Prostate gland (tissue), 2 donors: ENCODE measurements at regions not wholly inside any gene's neighbourhood (a gene's known extent, or its start where the extent isn't known, plus 50 kb on each side); places are given as distances from the start of the nearest gene placed in this dataset.

Experiments used
- DNase-seq: peaks from one replicate; pipeline ENCODE4 v3.0.0-alpha.2; 2019; ENCODE audit warnings: low spot score
- H3K27ac ChIP-seq, 2 donors: fragments of 200-600 bp; sonication (generic); 2 replicates each; pipeline ENCODE4 v1.5.1; 2017 to 2019
- H3K27me3 ChIP-seq: fragments of 200-600 bp; sonication (generic); replicated peaks from 2 replicates; pipeline ENCODE4 v1.5.1; 2019; ENCODE audit not compliant: insufficient read depth
- H3K36me3 ChIP-seq, 2 donors: fragments of 200-600 bp; sonication (generic); 1 replicate in 1 of 2; 2 replicates in 1 of 2; pipeline versions ENCODE4 v1.5.1 to v1.8.1; 2017 to 2019
- H3K4me1 ChIP-seq: fragments of 200-600 bp; sonication (generic); replicated peaks from 2 replicates; pipeline ENCODE4 v1.5.1; 2019
- H3K4me3 ChIP-seq, 2 donors: fragments of 200-600 bp; sonication (generic); 2 replicates each; pipeline ENCODE4 v1.5.1; 2017 to 2019
- H3K9me3 ChIP-seq: fragments of 200-600 bp; sonication (generic); 2 replicates; pipeline ENCODE4 v1.5.1; 2017
- CTCF ChIP-seq, 4 experiments: fragments of 200-600 bp in 2 of 4; fragments of 450-650 bp in 2 of 4; sonication (generic) in 2 of 4; IDR thresholded peaks; 1 replicate in 3 of 4; 2 replicates in 1 of 4; pipeline ENCODE4 v1.5.1; 2016 to 2019; ENCODE audit warnings: antibody characterized with exemption in 4 of 4, mild to moderate bottlenecking in 2 of 4, moderate library complexity in 2 of 4
- POLR2A ChIP-seq: fragments of 450-650 bp; IDR thresholded peaks from one replicate; pipeline ENCODE4 v1.6.1; 2016; ENCODE audit warnings: antibody characterized with exemption, mild to moderate bottlenecking
- POLR2AphosphoS5 ChIP-seq: sonication (generic); formaldehyde crosslinking; IDR thresholded peaks from one replicate; pipeline ENCODE4 v1.6.1; 2017; ENCODE audit warnings: antibody characterized with exemption
- WGBS: methylation state at CpG from one replicate; pipeline ENCODE4 v1.1.5; 2018; 5-methylcytosine and 5-hydroxymethylcytosine counted together
- intact Hi-C: fragments of 100-400 bp; cut with DNase I; formaldehyde crosslinking; loops from one replicate; pipeline ENCODE4 v1.14.2; 2022

- Histone ChIP-seq H3K4me1 (no peaks in the 10 kb centered on the region), H3K36me3 (no peaks in the 10 kb centered on the region), H3K27ac (no peak overlapping the region), H3K27me3 (no peaks in the 10 kb centered on the region), H3K4me3 (no peak overlapping the region), H3K9me3 (no peaks in the 10 kb centered on the region)
- intact Hi-C loops: no loop called here
- no peak for DNase-seq
- no peak for TF ChIP-seq POLR2AphosphoS5
- no peak for TF ChIP-seq CTCF (IDR thresholded peaks at IDR 0.05)
- TF ChIP-seq POLR2A: no peak
- WGBS: 81% methylated on average over 7 of the region's 7 CpGs
Measured at GRCh38 chr1:209130886-209131285, 452.6 kb upstream of the CAMK1G start.

- 50% methylated on average over 17 of the region's 17 CpGs for WGBS
- intact Hi-C loops: no loop called here
Measured at GRCh38 chr1:209132736-209133467, 450.6 kb upstream of the CAMK1G start.

DNA sequence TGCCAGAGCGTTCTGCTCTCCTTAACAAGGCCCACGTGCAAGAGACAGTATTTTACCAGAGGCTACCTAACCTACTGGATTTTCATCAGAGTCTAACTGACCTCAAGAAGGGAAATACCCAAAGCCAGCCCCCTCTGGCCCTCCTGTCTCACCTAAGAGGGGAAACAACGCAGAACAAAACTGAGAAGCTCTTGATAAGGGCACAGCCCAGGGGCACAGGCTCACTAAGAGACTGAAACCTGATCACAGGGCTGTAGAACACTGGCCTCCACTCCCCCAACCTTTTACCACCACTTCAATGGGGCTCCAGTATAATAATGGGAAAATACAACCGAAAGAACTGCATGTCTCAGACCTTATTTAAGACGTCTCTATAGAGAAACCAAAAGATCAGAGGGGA, 449.5 kb upstream of the CAMK1G start:
- Histone ChIP-seq H3K36me3 (no peaks in the 10 kb centered on the region), H3K27ac (no peak overlapping the region), H3K4me3 (no peak overlapping the region), H3K27me3 (no peaks in the 10 kb centered on the region), H3K4me1 (no peaks in the 10 kb centered on the region), H3K9me3 (no peaks in the 10 kb centered on the region)
- intact Hi-C loops: no loop called here
- TF ChIP-seq CTCF (IDR thresholded peaks at IDR 0.05) (no peak), POLR2AphosphoS5 (no peak), POLR2A (no peak)
- DNase-seq: no peak
- 68% methylated on average over 5 of the region's 5 CpGs for WGBS

More at GRCh38 chr1:209132736-209133467, 450.6 kb upstream of the CAMK1G start:
- H3K36me3 ChIP-seq: no peaks in the 10 kb centered on the region
- H3K4me3 ChIP-seq: no peak overlapping the region
- TF ChIP-seq CTCF (IDR thresholded peaks at IDR 0.05) (no peak), POLR2AphosphoS5 (no peak), POLR2A (no peak)
- H3K27me3 ChIP-seq: no peaks in the 10 kb centered on the region
- H3K9me3 ChIP-seq: no peaks in the 10 kb centered on the region
- H3K27ac ChIP-seq: no peak overlapping the region
- DNase-seq: no peak
- H3K4me1 ChIP-seq: no peaks in the 10 kb centered on the region

- 71% methylated on average over 1 of the region's 1 CpG for WGBS
- no peak for DNase-seq
- Histone ChIP-seq H3K4me1 (no peaks in the 10 kb centered on the region), H3K9me3 (no peaks in the 10 kb centered on the region), H3K36me3 (no peaks in the 10 kb centered on the region), H3K27ac (no peak overlapping the region), H3K4me3 (no peak overlapping the region), H3K27me3 (no peaks in the 10 kb centered on the region)
- TF ChIP-seq CTCF (IDR thresholded peaks at IDR 0.05) (no peak), POLR2AphosphoS5 (no peak), POLR2A (no peak)
- intact Hi-C loops: no loop called here
Measured at GRCh38 chr1:209143916-209144315, 439.6 kb upstream of the CAMK1G start.

DNA sequence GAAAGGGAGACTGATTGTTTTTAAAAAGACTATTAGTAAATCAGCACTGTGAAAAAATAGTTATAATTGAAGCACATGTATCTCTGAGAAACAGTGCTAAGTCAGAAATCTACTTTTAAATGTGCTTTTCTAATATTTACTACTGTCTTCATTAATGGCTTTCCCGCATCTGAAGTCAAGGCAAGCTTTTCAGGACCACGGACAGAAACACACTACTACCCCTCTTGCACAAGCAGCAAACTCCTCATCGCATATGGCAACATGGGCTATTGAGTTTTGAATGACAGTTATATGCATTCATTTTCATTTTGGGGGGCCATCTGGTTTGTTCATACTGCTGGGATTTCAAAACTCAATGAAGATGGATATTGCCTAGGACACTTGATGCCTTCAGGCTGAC, 433.4 kb upstream of the CAMK1G start:
- DNase-seq: no peak
- Histone ChIP-seq H3K4me1 (no peaks in the 10 kb centered on the region), H3K27ac (no peak overlapping the region), H3K36me3 (no peaks in the 10 kb centered on the region), H3K27me3 (no peaks in the 10 kb centered on the region), H3K9me3 (no peaks in the 10 kb centered on the region), H3K4me3 (no peak overlapping the region)
- no peak for TF ChIP-seq POLR2AphosphoS5
- TF ChIP-seq CTCF (IDR thresholded peaks at IDR 0.05): no peak
- no peak for TF ChIP-seq POLR2A
- WGBS: 11% methylated on average over 3 of the region's 3 CpGs
- intact Hi-C loops: no loop called here
